Heart left ventricle (tissue), 13 donors: ENCODE measurements at regions not wholly inside any gene's neighbourhood (a gene's known extent, or its start where the extent isn't known, plus 50 kb on each side); places are given as distances from the start of the nearest gene placed in this dataset.

Source experiments
- CTCF ChIP-seq, 12 donors: fragments of 200-600 bp; sonication (generic) in 4 of 12; IDR thresholded peaks; one replicate each; pipeline versions ENCODE4 v1.5.0 to v1.8.0; 2018 to 2022; ENCODE audit warnings: antibody characterized with exemption in 12 of 12, mild to moderate bottlenecking in 5 of 12
- POLR2A ChIP-seq, 2 donors: fragments of 450-650 bp; IDR thresholded peaks; one replicate each; pipeline ENCODE4 v1.6.1; 2017; ENCODE audit warnings: antibody characterized with exemption in 2 of 2, mild to moderate bottlenecking in 2 of 2, moderate library complexity in 2 of 2
- donor health status: ischemic (EF 13 %, LVEDD 7.1; RV severe dilation, severe dysfunction).
- donor health status: DM: no; HTN: yes; CAD: no.
- donor health status: DM: no; HTN: no; CAD: no.
- donor health status: ischemic (EF 25% LVEDD 6.9; RV normal size, moderate dysfunction).
- donor health status: ischemic (EF 25% LVEDD 5.7; RV mildly dilated, moderate dysfunction).
- donor health status: ischemic (EF 35%, LVEDD 5.7; RV mildly dilated, moderate dysfunction).
- donor health status: nonischemic (EF 11% LVEDD 7.7; RV severe dilation, severe dysfunction).
- donor health status: DM: yes; HTN: yes; CAD: no.
- donor health status: PGD.
- donor health status: ischemic (EF 29% LVEDD 5.4; RV normal size, mild dysfunction).
- donor health status: nonischemic (EF 23%, LVEDD 6.1; RV moderate dilation, normal function).

- no peak for TF ChIP-seq CTCF (IDR thresholded peaks at IDR 0.05)
- TF ChIP-seq POLR2A (IDR thresholded peaks at IDR 0.05) = no peak
Observed at GRCh38 chr16:9695152-9695551, 487.1 kb downstream of the GRIN2A start.
